ENCODE measurements at regions not wholly inside any gene's neighbourhood (a gene's known extent, or its start where the extent isn't known, plus 50 kb on each side); places are given as distances from the start of the nearest gene placed in this dataset.
"Not testable (repeated sequence)": the region's sequence is repeated elsewhere in the genome, so short reads cannot be mapped to it uniquely, and the experiment has no call there.

DNA sequence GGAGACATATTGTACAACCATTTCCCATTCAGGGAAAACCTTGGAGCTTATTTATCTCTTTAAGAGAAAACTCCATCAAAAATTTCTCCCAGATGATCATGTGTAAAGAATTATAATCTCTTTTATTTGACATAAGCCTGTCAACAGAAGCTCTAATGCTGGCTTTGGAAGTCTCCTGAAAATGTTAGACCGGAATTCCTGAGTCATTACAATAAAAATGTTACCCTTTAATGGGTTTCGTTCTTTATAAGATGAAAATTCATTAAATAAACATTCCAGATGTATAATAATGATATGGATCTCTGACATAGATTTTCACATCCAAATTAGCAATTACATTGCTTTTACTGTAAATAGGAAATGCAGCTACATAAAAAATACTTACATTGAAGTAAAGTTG, 1036.4 kb downstream of the EFNA5 start:
- TF ChIP-seq, protein P1, sequence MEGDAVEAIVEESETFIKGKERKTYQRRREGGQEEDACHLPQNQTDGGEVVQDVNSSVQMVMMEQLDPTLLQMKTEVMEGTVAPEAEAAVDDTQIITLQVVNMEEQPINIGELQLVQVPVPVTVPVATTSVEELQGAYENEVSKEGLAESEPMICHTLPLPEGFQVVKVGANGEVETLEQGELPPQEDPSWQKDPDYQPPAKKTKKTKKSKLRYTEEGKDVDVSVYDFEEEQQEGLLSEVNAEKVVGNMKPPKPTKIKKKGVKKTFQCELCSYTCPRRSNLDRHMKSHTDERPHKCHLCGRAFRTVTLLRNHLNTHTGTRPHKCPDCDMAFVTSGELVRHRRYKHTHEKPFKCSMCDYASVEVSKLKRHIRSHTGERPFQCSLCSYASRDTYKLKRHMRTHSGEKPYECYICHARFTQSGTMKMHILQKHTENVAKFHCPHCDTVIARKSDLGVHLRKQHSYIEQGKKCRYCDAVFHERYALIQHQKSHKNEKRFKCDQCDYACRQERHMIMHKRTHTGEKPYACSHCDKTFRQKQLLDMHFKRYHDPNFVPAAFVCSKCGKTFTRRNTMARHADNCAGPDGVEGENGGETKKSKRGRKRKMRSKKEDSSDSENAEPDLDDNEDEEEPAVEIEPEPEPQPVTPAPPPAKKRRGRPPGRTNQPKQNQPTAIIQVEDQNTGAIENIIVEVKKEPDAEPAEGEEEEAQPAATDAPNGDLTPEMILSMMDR (IDR thresholded peaks at IDR 0.05; ENCODE audit: unreplicated experiment), result no peak
- Mint-ChIP-seq H3K27ac (ENCODE audit: unreplicated experiment) (no peak overlapping the region), H3K4me1 (ENCODE audit: low read depth, unreplicated experiment) (peaks cover 7% of the 10 kb centered on the region), H3K27me3 (ENCODE audit: unreplicated experiment) (no peaks in the 10 kb centered on the region), H3K4me3 (ENCODE audit: low read depth, unreplicated experiment) (no peak overlapping the region), H3K36me3 (ENCODE audit: insufficient read depth, unreplicated experiment) (no peaks in the 10 kb centered on the region), H3K9me3 (ENCODE audit: low read depth, unreplicated experiment) (peaks cover 4% of the 10 kb centered on the region)
- CTCF ChIA-PET, result interaction anchor here (0.7 kb wide), 1 partner anchor 243 kb away, joined by 3 read pairs; no protein-coding TSS in a partner anchor
- intact Hi-C loops (cut with micrococcal nuclease; ENCODE audit: unreplicated experiment), result no loop called here
- DNase-seq, result no peak
- no TSS peak for BruUV-seq (replicated peaks)

DNA sequence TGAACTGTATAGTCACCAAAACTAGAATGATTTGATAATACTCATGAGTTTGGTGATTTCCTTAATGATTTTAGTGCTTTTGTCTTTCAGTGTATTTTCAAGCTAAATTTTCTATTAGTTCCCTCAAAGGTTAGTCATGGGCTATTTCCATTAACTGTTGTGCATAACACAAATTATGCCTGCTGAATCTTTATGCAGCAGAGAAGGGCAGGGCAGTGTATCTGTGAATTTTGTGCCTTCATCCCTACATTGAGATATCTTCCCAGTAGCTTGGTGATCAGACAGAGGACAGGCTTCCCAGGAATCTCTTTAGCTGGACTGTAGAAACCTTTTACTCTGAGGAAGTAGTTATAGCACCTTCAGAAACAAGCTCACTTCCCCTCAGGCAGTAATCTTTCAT, 1036.9 kb downstream of the EFNA5 start:
- Mint-ChIP-seq H3K36me3 (ENCODE audit: insufficient read depth, unreplicated experiment) (no peaks in the 10 kb centered on the region), H3K27ac (ENCODE audit: unreplicated experiment) (no peak overlapping the region), H3K4me3 (ENCODE audit: low read depth, unreplicated experiment) (no peak overlapping the region), H3K4me1 (ENCODE audit: low read depth, unreplicated experiment) (peaks cover 7% of the 10 kb centered on the region), H3K9me3 (ENCODE audit: low read depth, unreplicated experiment) (peaks cover 4% of the 10 kb centered on the region), H3K27me3 (ENCODE audit: unreplicated experiment) (no peaks in the 10 kb centered on the region)
- TF ChIP-seq, protein P1 (IDR thresholded peaks at IDR 0.05; ENCODE audit: unreplicated experiment), result no peak
- CTCF ChIA-PET, result interaction anchor here (0.7 kb wide), 1 partner anchor 244 kb away, joined by 3 read pairs; no protein-coding TSS in a partner anchor
- BruUV-seq (replicated peaks), result no TSS peak
- DNase-seq, result no peak
- intact Hi-C loops (cut with micrococcal nuclease; ENCODE audit: unreplicated experiment), result no loop called here

DNA sequence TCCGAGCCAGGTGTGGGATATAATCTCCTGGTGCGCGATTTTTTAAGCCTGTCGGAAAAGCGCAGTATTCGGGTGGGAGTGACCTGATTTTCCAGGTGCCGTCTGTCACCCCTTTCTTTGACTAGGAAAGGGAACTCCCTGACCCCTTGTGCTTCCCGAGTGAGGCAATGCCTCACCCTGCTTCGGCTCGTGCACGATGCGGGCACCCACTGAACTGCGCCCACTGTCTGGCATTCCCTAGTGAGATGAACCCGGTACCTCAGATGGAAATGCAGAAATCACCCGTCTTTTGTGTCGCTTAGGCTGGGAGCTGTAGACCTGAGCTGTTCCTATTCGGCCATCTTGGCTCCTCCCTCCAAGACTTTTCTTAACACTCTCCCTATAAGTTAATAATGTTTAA, 1042.3 kb downstream of the EFNA5 start:
- H3K36me3 Mint-ChIP-seq (ENCODE audit: insufficient read depth, unreplicated experiment); BruUV-seq (replicated peaks); CTCF ChIA-PET; H3K27me3 Mint-ChIP-seq (ENCODE audit: unreplicated experiment); DNase-seq; H3K9me3 Mint-ChIP-seq (ENCODE audit: low read depth, unreplicated experiment); H3K27ac Mint-ChIP-seq (ENCODE audit: unreplicated experiment); H3K4me3 Mint-ChIP-seq (ENCODE audit: low read depth, unreplicated experiment); intact Hi-C loops (cut with micrococcal nuclease; ENCODE audit: unreplicated experiment); H3K4me1 Mint-ChIP-seq (ENCODE audit: low read depth, unreplicated experiment): not testable (repeated sequence)

DNA sequence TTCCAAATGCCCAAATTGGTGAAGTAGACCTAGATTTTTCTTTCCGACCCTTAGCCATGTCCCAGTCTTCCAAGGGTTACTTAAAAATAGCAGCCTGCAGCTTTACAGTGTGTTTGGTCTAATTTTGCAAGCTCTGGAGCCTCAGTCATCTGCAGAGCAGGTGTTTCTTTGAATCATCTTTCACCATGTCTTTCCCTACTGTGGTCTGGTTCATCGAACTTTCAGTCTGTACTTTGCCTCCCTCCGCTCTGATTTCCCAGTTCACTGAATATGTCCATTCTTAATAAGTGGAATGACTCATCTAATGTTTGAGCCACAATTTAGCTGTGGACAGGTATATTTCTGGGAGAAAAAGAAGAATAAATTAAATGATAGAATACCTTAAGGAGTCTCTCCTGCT, 1060.7 kb downstream of the EFNA5 start:
- DNase-seq, result no peak
- no peak overlapping the region for H3K27ac Mint-ChIP-seq (ENCODE audit: unreplicated experiment)
- TF ChIP-seq, protein P1 (IDR thresholded peaks at IDR 0.05; ENCODE audit: unreplicated experiment), result no peak
- H3K27me3 Mint-ChIP-seq (ENCODE audit: unreplicated experiment), result no peaks in the 10 kb centered on the region
- CTCF ChIA-PET, result interaction anchor here (1.4 kb wide), 1 partner anchor 10 kb away, joined by 3 read pairs; no protein-coding TSS in a partner anchor
- peaks cover 2% of the 10 kb centered on the region for H3K9me3 Mint-ChIP-seq (ENCODE audit: low read depth, unreplicated experiment)
- H3K4me1 Mint-ChIP-seq (ENCODE audit: low read depth, unreplicated experiment), result no peaks in the 10 kb centered on the region
- BruUV-seq (replicated peaks), result no TSS peak
- intact Hi-C loops (cut with micrococcal nuclease; ENCODE audit: unreplicated experiment), result no loop called here
- H3K36me3 Mint-ChIP-seq (ENCODE audit: insufficient read depth, unreplicated experiment), result no peaks in the 10 kb centered on the region
- no peak overlapping the region for H3K4me3 Mint-ChIP-seq (ENCODE audit: low read depth, unreplicated experiment)

DNA sequence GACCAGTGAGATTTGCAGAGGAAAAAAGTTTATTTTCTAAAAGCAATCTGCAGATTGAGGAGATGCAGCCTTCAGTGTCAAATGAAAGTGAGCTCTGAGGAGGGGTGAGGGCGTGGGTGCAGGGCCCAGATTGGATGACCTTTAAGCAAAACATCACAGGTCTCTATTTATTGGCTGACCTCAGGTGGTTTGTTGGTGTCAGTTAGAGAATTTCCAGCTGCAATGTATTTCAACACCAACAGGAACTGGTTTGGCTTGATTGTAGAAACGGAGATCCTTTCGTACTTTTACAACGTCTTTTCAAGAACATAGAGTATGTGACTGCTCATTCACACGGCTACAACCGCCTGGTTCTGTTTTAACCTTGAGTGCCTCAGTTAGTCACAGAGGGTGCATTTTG, 1069.1 kb downstream of the EFNA5 start:
- H3K27me3 Mint-ChIP-seq (ENCODE audit: unreplicated experiment), result no peaks in the 10 kb centered on the region
- H3K4me3 Mint-ChIP-seq (ENCODE audit: low read depth, unreplicated experiment), result no peak overlapping the region
- CTCF ChIA-PET, result no interaction called here
- intact Hi-C loops (cut with micrococcal nuclease; ENCODE audit: unreplicated experiment), result no loop called here
- no peaks in the 10 kb centered on the region for H3K36me3 Mint-ChIP-seq (ENCODE audit: insufficient read depth, unreplicated experiment)
- no TSS peak for BruUV-seq (replicated peaks)
- TF ChIP-seq, protein P1 (IDR thresholded peaks at IDR 0.05; ENCODE audit: unreplicated experiment), result no peak
- no peak for DNase-seq
- H3K27ac Mint-ChIP-seq (ENCODE audit: unreplicated experiment), result no peak overlapping the region
- H3K9me3 Mint-ChIP-seq (ENCODE audit: low read depth, unreplicated experiment), result no peaks in the 10 kb centered on the region
- H3K4me1 Mint-ChIP-seq (ENCODE audit: low read depth, unreplicated experiment), result no peaks in the 10 kb centered on the region

Measured in Calu3 (cell line).